ENCODE measurements at regions not wholly inside any gene's neighbourhood (a gene's known extent, or its start where the extent isn't known, plus 50 kb on each side); places are given as distances from the start of the nearest gene placed in this dataset.

DNA sequence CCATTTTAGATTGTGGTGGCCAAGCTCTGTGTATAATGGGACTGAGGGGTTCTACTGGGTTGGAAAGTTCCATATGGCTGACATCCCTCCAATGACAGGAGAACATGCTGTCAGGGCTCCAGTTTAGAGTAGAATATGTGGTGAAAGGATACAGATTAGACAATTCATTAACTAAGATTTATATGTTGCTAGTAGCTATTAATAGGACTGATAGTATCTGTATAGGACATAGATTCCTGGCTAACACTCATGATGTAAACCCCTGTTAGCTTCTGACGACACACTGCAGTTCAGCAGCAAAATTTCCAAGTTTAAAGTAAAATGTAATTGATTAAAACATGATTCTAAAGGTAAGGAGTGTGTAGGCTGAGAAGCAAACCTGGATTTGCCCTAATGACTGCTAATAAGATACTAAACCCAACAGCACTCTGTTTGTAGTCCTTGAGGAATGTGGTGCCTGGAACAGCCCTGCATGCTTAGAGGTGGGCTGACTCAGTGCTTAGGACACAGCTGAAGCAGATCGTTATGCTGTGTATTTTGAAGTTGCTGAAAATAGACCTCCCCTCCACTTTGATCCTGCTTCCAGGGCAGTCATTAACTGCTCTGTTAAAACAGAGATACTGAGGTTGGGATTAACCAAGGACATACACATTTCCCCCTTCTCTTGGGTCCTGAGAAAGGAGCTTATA, 1129.6 kb downstream of the SORCS3 start:
- TF ChIP-seq ZNF274 (IDR thresholded peaks at IDR 0.05; ENCODE audit: low read depth, low read length) (no peak), SUZ12 (IDR thresholded peaks at IDR 0.05; ENCODE audit: extremely low read depth, insufficient read depth, insufficient read length) (no peak)

All from NT2/D1 (cell line).